Fibroblast of lung (primary cell): ENCODE measurements at regions not wholly inside any gene's neighbourhood (a gene's known extent, or its start where the extent isn't known, plus 50 kb on each side); places are given as distances from the start of the nearest gene placed in this dataset.

Source experiments
- DNase-seq, 2 donors: peaks; one replicate each; pipeline versions ENCODE4 v3.0.0 to v3.0.0-alpha.2; 2010; ENCODE audit warnings: low read depth in 2 of 2
- H2AFZ ChIP-seq: 2 replicates; pipeline ENCODE4 v1.5.1; 2012; ENCODE audit warnings: low read length, control low read depth, inconsistent platforms
- H3K27ac ChIP-seq: 2 replicates; pipeline ENCODE4 v1.5.1; 2011; ENCODE audit warnings: low read length, control low read depth; ENCODE audit not compliant: insufficient read depth
- H3K27me3 ChIP-seq: 2 replicates; pipeline ENCODE4 v1.5.1; 2011; ENCODE audit warnings: mild to moderate bottlenecking, low read length; ENCODE audit not compliant: control insufficient read depth, insufficient read depth
- H3K36me3 ChIP-seq: 2 replicates; pipeline ENCODE4 v1.5.1; 2011; ENCODE audit warnings: low read length; ENCODE audit not compliant: control insufficient read depth, insufficient read depth
- H3K4me1 ChIP-seq: 2 replicates; pipeline ENCODE4 v1.5.1; 2011; ENCODE audit warnings: low read length; ENCODE audit not compliant: control insufficient read depth, insufficient read depth; ENCODE audit errors: extremely low read depth
- H3K4me2 ChIP-seq: 2 replicates; pipeline ENCODE4 v1.5.1; 2011; ENCODE audit warnings: low read length, control low read depth; ENCODE audit not compliant: insufficient read depth; ENCODE audit errors: extremely low read depth
- H3K4me3 ChIP-seq, 4 experiments: fragments of 200-600 bp in 1 of 4; sonication (generic) in 1 of 4; replicated peaks in 1 of 4; 2 replicates each; pipeline ENCODE4 v1.5.1; 2011 to 2016; ENCODE audit warnings: low read length in 4 of 4, low read depth in 3 of 4, mild to moderate bottlenecking in 3 of 4, control low read depth in 2 of 4, inconsistent platforms in 1 of 4, mixed read lengths in 1 of 4; ENCODE audit not compliant: insufficient read depth in 1 of 4; ENCODE audit errors: control extremely low read depth in 1 of 4
- H3K79me2 ChIP-seq: 2 replicates; pipeline ENCODE4 v1.5.1; 2012; ENCODE audit warnings: mild to moderate bottlenecking, low read length, inconsistent platforms; ENCODE audit not compliant: control insufficient read depth, insufficient read depth
- H3K9ac ChIP-seq: 2 replicates; pipeline ENCODE4 v1.5.1; 2011; ENCODE audit warnings: mild to moderate bottlenecking, low read length, control low read depth; ENCODE audit not compliant: insufficient read depth
- H3K9me3 ChIP-seq: 2 replicates; pipeline ENCODE4 v1.5.1; 2012; ENCODE audit warnings: low read depth, low read length; ENCODE audit not compliant: control insufficient read depth, insufficient read depth
- H4K20me1 ChIP-seq: 2 replicates; pipeline ENCODE4 v1.5.1; 2011; ENCODE audit warnings: low read length; ENCODE audit not compliant: control insufficient read depth, insufficient read depth; ENCODE audit errors: extremely low read depth
- EZH2 ChIP-seq: IDR thresholded peaks from 2 replicates; pipeline ENCODE4 v1.5.1; 2012; ENCODE audit warnings: low read length, control low read depth, mild to moderate bottlenecking; ENCODE audit errors: missing control alignments
- TF ChIP-seq, protein P1 (sequence below), 2 donors: IDR thresholded peaks in 1 of 2; conservative IDR thresholded peaks in 1 of 2; 1 replicate in 1 of 2; 2 replicates in 1 of 2; pipeline ENCODE4 v1.5.1; 2011 to 2012; ENCODE audit warnings: low read length in 2 of 2, control low read depth in 1 of 2, inconsistent platforms in 1 of 2, low read depth in 1 of 2, mild to moderate bottlenecking in 1 of 2

DNA sequence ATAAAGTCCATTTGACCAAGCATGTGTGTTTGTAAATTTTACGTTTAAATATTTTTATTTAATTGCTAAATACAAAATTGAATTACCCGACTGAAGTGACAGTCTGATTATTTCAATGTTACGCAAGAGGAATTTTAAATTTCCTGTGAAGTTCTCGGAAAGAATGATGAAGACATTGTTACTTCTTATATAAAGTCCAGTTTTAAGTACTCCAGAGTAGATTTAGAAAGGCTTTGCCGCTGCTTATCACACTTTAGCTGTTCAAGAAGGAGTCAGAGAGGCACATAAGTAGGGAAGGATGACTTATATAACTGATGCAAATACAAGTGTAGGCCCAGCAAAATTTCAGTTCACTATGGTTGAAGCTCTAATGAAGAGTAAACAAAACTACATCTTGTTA, 265.1 kb upstream of the CITED2 start:
- no peak for DNase-seq
- Histone ChIP-seq H3K79me2 (no peaks in the 10 kb centered on the region), H3K36me3 (no peaks in the 10 kb centered on the region), H3K4me2 (no peak overlapping the region), H3K4me3 (no peak overlapping the region), H3K4me1 (no peaks in the 10 kb centered on the region), H3K27ac (no peak overlapping the region), H2AFZ (no peak overlapping the region), H3K9me3 (no peaks in the 10 kb centered on the region), H3K9ac (no peak overlapping the region), H3K27me3 (no peaks in the 10 kb centered on the region), H4K20me1 (no peaks in the 10 kb centered on the region)
- TF ChIP-seq EZH2 = no peak
- TF ChIP-seq, protein P1, sequence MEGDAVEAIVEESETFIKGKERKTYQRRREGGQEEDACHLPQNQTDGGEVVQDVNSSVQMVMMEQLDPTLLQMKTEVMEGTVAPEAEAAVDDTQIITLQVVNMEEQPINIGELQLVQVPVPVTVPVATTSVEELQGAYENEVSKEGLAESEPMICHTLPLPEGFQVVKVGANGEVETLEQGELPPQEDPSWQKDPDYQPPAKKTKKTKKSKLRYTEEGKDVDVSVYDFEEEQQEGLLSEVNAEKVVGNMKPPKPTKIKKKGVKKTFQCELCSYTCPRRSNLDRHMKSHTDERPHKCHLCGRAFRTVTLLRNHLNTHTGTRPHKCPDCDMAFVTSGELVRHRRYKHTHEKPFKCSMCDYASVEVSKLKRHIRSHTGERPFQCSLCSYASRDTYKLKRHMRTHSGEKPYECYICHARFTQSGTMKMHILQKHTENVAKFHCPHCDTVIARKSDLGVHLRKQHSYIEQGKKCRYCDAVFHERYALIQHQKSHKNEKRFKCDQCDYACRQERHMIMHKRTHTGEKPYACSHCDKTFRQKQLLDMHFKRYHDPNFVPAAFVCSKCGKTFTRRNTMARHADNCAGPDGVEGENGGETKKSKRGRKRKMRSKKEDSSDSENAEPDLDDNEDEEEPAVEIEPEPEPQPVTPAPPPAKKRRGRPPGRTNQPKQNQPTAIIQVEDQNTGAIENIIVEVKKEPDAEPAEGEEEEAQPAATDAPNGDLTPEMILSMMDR (conservative IDR thresholded peaks at IDR 0.05 in 1 of 2, IDR thresholded peaks at IDR 0.05 in 1 of 2; ENCODE audit: low read depth in 1 of 2, low read length in 2 of 2) = no peak

GRCh38 chr6:139638179-139638941, 263.9 kb upstream of the CITED2 start:
- Histone ChIP-seq H3K9ac (no peak overlapping the region), H2AFZ (no peak overlapping the region), H3K27ac (no peak overlapping the region), H3K4me3 (no peak overlapping the region), H4K20me1 (no peaks in the 10 kb centered on the region), H3K9me3 (no peaks in the 10 kb centered on the region), H3K4me1 (no peaks in the 10 kb centered on the region), H3K27me3 (no peaks in the 10 kb centered on the region), H3K36me3 (no peaks in the 10 kb centered on the region), H3K4me2 (no peak overlapping the region), H3K79me2 (no peaks in the 10 kb centered on the region)
- DNase-seq = no peak
- no peak for TF ChIP-seq EZH2
- TF ChIP-seq, protein P1 (conservative IDR thresholded peaks at IDR 0.05 in 1 of 2, IDR thresholded peaks at IDR 0.05 in 1 of 2; ENCODE audit: low read depth in 1 of 2, low read length in 2 of 2) = no peak

GRCh38 chr6:139637766-139638165, 263.3 kb upstream of the CITED2 start:
- DNase-seq = no peak
- Histone ChIP-seq H3K4me3 (no peak overlapping the region), H3K4me2 (no peak overlapping the region), H2AFZ (no peak overlapping the region), H3K9ac (no peak overlapping the region), H3K79me2 (no peaks in the 10 kb centered on the region), H4K20me1 (no peaks in the 10 kb centered on the region), H3K4me1 (no peaks in the 10 kb centered on the region), H3K36me3 (no peaks in the 10 kb centered on the region), H3K9me3 (no peaks in the 10 kb centered on the region), H3K27ac (no peak overlapping the region), H3K27me3 (no peaks in the 10 kb centered on the region)
- TF ChIP-seq EZH2 = no peak
- TF ChIP-seq, protein P1 (conservative IDR thresholded peaks at IDR 0.05 in 1 of 2, IDR thresholded peaks at IDR 0.05 in 1 of 2; ENCODE audit: low read depth in 1 of 2, low read length in 2 of 2) = no peak
